CD1c-positive myeloid dendritic cell (primary cell): ENCODE measurements at regions not wholly inside any gene's neighbourhood (a gene's known extent, or its start where the extent isn't known, plus 50 kb on each side); places are given as distances from the start of the nearest gene placed in this dataset.

Source experiments
- DNase-seq: peaks from one replicate; pipeline ENCODE4 v3.0.0-alpha.2; 2016; ENCODE audit errors: extremely low spot score

DNA sequence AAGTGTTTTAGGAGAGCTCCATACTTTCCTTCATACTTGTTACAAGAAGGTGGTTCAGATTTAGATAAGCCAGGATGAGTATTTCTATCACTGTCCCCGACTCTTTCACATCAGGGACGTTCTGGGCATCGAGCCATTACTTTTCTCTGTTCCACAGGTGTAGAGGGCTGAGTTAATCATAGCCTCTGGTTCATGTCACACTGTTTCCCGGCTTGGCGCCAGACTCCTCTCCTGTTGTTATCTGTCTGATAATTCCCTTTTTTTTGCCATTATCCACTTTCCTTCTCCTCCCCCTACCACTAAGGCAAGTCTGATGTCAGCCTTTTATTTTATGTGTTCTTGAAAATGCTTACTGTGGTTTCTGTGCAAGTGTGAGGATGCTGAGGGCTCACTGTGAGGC, 593.4 kb downstream of the UTRN start:
- DNase-seq, result no peak

DNA sequence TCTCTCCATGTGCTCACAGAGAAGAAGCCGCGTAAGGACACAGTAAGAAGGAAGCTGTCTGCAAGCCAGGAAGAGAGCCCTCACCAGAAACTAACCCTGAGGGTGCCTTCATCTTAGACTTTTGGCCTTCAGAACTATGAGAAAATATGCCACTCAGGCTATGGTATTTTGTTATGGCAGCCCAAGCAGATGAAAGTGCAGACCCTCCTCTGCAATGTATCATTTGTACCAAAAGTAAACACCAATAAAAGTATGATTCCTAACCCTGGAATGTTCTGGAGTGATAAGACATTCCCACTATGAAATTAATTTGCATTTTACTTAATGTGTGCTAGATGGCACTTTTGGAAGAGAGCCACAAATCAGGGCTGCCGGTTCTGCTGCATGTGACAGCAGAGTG, 594.3 kb downstream of the UTRN start:
- DNase-seq, result no peak

DNA sequence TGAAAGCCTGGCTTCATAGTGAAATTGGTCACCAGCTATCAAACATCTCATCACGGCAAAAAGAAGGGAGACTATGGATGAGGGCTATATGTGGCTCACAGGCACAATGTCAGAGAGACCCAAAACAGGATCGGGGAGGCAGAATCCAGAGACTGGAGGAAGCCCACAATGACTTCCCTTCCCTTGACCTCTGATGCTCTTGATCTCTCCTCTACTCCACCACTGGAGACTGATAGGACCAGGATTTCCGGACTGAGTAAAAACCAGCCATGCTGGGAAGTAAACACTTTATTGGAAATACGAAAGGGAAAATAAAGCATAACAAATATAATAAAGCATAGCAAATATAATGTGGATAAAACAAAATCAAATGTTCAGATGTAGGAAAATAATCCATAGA, 597.3 kb downstream of the UTRN start:
- DNase-seq, result no peak

DNA sequence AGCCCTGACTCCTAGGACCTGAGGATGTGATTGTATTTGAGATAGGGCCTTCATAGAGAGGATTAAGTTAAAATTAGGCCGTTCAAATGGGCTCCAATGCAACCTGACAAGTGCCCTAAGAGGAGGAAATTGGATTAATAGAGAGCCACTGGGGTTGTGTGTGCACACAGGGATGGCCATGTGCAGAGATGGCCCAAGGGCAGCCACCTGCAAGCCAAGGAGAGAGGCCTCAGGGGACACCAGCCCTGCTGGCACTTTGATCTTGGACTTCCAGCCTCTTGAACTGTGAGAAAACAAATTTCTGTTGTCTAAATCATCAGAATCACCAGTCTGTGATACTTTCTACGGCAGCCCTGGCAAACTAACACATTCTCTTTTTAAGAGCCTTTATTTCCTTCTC, 598.8 kb downstream of the UTRN start:
- no peak for DNase-seq

DNA sequence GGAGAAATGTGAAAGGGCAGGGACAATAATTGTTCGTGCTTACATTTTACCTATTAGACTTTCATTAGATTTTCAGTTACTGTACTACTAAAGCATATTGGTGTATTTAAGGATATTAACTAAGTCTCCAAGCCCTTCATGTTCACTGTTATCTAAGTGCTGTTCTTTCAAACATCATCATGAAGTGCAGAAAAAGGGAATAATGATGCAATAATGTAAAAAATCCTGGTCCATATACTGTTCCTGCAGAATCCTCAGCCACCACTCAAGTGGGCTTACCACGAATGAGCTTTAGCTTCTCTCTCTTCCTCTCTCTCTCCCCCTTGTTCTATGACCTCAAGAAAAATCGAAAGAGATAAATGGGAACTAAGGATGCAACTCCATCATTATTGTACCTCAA, 600.7 kb downstream of the UTRN start:
- no peak for DNase-seq

DNA sequence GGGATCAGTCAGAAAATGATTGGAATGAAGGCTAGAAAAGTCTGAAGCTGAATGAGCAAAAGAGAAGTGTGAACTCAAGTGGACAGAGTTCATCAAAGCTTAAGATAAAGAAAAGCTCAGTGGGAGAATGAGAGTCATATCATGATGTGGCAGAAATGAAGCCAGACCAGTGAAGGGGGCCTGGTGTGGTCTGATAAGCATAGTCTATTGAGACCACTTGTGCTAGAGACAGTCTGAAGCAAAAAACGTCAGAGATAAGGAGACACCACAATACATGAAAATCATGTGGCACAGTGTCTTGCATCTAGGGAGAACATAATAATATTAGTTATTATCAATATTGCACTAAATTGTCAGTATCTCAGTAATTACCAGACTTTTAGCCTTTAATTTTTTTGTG, 601.5 kb downstream of the UTRN start:
- no peak for DNase-seq

DNA sequence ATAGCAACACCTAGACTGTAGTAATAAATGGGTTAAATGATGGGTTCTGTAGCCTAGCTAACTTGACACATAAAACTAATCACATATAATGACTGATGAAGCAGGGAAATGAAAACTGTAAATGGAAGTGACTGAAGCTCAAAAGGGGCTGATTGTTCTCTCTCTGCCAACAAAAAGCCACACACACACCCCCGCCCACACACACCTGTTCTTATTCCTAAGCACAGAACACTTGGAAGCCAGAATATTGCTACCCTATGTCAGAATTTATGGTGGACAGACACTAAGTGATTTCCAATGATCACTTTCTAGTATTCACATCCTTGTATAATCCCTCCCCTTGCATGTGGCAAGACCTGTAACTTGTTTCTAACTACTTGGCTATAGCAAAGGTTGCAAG, 603.5 kb downstream of the UTRN start:
- DNase-seq, result no peak

DNA sequence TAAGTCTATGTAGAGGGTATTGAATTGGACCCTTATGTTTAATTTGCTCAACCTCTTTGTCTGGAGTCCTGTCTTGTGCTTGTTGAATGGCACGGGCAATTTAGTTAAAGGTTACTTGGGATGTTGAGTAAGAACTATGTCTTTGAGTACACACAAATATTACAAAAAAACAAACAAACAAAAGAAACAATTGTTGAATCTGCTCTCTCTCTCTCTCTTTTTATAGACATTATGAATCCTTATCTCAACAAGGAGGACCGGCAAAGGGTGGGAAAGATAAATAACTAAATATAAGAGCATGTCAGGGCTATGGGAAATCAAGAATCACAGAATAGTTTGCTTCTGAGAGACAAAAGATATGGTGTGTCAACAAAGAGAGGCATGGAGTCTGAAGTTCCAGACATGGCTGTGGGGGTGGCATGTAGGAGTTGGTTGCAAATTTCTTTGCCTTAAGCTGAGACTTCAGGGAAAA, 608.6 kb downstream of the UTRN start:
- no peak for DNase-seq

DNA sequence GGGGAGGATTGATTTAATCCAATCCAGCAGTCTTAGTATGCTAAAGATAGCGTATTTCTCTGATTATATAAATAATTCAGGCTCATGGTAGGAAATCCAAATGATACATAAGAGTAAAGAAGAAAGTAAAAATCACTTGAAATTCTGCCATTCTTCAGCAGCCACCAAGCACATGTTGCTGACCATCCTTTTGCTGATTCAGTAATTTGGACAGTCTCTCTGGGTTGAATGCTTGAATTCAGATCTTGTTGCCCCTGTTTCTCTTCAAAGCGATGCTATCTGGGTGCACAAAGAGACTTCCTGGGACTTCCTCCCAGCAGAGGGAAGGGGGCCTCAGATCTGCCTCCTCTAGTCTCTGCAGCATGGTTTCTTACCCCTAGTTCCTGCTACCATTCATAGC, 609.1 kb downstream of the UTRN start:
- DNase-seq, result no peak

DNA sequence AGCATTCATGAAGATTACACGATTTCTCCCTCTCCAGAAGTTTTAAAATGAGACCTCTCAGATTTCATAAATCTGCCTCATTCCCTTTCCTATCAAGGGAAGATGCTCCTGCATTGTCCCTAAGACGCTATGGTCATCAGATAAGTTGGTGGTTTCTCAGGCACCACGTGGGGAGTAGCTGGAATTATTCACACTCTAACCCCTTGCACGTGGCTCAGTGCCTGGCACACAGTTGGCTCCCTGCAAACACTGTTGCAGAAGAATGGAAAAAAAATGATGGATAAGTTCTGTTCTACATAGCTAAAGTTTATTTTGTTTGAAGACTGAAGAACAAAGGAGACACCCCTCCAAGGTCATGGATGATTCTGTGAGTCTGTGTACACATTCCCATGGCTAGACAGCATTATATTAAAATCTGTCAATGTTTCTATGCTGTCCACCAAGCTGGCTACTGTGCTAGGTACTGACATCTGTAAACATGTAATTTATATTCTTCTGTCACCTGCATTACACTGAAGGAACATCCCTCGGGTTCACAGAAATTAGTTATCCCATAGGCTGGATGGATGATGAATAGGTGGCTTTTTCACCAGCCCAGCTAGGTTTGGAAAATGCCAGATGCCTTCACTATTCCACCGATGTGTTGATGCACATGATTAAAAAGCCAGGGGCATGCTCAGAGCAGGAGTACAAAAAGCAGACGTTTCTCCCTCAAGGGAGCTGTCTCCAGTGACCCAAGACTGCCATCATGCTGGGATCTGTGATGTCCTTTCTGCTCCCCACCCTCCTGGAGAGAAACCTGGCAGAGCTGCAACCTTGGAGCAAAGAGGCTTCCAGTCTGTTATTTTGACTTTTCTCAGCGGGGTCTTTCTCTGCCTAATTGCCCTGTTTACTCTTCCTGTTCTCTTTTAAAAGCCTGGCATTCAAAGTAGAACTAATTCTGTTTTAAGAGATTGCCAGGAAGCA, 610.5 kb downstream of the UTRN start:
- DNase-seq, result no peak

DNA sequence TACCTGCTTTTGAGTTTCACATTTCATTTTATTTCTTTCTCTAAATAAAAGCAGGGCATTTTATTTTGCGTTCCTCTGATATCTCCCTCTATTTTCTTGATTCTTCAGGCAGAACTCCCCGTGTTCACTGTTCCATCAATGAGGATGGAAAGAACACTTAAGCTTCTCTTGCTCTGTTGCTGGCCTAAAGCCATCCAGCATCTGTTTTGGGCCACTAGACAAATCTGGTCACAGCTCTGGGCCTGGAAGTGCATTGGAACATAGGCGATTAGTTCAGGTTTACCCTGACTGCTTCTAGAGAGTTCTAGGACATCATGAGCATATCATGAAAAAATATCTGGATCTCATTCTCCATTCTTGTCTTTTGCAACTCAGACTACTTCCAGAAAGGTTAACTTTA, 611.2 kb downstream of the UTRN start:
- DNase-seq, result no peak

DNA sequence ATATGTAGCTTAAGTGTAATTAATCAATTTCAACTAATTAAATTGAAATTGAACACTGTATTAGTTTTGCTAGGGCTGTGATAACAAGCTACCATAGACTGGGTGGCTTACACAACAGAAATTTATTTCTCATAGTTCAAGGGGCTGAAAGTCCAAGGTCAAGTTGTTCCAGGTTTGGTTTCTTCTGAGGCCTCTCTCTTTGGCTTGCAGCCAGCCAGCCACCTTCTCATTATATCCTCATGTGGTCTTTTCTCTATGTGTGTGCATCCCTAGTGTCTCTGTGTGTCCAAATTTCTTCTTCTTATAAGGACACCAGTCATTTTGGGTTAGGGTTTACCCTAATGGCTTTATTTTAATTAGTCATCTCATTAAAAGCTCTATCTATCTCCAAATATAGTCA, 611.7 kb downstream of the UTRN start:
- no peak for DNase-seq

DNA sequence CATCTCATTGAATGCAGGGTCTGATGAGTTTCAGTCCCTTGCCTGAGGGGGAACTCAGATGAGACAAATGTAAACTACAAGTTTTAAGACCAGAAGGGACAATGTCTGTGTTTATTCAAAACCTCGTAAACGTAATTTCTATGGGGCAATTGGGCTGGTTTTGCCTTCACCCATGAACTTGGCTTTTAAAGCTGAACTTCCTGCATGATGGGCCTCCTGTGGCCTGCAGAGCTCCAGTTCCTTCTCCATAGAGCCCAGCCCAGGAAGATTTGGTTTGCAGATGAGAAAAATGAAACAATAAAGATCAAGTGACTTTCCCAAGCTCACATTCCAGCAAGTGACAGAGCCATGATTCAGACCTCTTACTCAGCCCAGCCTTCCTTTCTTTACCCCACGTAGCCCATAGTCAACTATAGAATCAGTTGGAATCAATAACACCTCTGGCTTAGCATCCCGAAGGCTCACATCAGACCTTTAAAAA, 612.3 kb downstream of the UTRN start:
- DNase-seq, result no peak

DNA sequence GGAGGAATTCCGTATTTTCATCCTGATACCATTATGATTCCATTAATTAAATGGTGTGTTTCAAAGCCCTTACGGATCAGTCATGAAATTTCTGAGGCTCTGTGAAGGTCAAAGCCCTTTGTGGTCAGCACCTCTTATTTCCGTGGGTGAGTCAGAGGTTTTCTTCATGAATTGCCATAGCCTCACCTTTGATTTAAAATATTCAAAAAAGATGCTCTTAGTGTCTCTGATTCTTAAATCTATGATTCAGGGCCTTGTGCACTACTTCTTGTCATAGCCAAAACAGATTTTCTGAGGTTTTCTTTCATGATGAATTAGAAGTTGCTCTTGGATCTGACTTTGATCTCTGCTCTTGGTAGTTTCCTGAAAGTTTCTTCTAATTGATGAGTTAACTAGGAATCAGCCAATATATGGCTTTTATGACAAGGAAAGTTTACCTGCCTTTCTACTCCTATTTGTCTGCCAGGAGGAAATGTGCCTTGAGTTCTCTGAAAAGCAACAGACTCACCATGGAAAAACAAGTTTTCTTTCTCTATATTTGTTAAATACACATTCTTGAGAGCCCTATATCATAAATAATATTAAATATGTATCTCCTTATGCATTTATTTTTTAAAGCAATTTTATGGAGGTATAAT, 613.0 kb downstream of the UTRN start:
- no peak for DNase-seq

DNA sequence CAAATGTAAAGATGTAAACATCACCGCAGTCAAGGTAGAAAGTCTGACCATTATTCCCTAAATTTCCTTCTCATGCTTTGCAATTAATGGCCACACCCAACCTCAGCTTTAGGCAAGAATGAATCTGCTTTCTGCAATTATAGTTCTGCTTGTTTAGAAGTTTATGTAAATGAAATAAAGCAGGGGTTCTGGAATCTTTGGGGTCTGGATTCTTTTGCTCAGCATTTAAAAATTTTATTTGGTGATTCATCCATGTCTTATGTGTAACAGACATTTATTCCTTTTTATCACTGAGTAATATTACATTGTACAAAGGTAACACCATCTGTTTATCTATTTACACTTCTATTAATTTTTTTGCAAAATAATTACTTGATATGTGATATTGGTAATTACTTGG, 613.6 kb downstream of the UTRN start:
- DNase-seq, result no peak

DNA sequence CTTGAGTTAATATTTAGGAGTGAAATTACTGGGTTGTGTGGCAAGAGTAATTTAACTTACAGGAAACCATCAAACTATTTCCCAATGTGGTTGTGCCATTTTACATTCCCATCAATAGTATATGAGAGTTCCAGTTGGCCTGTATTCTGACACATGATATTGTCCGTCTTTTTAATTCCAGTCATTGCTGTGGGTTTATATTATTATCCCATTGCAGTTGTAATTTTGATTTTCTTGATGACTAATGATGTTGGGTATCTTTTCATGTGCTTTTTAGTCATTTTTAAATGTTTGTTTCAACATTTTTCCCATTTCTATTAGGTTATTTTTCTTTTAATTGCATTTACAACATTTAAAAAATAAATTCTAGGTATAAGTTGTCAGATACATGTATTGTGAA, 614.0 kb downstream of the UTRN start:
- DNase-seq, result no peak

DNA sequence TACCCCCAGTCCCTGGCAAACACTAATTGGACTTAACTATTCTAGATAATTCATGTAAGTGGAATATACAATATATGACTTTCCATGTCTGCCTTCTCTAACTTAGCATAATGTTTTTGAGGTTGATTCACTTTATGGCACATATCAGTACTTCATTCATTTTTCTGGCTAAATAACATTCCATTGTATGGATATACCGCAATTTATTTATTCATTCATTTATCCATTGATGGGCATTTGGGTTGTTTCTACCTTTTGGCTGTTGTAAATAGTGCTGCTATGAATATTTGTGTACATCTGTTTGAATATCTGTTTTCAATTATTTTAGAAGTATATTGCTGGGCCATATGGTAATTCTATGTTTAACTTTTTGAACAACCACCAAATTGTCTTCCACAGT, 616.3 kb downstream of the UTRN start:
- no peak for DNase-seq

DNA sequence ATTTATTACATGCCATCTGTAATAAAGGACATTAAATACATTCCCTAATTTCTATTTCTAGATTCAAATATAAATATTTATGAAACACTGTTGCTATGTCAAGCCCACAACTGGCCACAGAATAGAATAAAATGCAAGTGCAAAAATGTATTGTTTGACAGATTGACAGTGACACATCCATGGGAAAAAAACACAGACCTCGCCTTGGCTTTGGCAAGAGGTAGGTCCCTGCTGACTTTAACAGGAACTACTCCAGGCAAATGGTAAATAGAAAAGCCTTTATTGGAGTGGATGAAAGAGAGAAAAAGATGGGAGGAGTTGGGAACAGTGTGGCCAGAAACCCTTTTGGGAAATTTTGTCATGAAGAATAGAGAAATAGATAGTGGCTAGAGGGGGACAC, 622.9 kb downstream of the UTRN start:
- DNase-seq, result no peak

DNA sequence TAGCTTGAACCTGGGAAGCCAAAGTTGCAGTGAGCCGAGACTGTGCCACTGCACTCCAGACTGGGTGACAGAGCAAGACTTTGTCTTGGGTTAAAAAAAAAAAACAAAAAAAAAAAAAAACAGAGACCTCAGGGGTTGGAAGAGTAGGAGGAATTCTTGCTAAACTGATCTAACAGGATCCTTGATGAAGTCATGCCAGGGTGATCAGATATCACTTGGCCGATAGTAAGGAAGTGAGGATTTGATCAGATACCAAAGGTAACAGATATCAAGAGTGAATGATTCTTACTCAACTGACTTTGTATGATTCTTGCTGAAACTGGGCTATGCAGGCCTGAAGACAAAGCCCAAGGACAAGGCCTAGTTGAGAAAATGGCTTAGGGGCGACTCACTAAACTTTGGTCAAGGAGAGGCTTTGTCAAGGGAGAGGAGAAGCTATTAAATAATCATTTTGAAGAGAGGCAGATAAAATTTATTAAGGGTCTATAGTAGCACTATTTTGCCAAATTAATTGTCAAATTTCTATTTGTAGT, 624.7 kb downstream of the UTRN start:
- DNase-seq, result no peak

DNA sequence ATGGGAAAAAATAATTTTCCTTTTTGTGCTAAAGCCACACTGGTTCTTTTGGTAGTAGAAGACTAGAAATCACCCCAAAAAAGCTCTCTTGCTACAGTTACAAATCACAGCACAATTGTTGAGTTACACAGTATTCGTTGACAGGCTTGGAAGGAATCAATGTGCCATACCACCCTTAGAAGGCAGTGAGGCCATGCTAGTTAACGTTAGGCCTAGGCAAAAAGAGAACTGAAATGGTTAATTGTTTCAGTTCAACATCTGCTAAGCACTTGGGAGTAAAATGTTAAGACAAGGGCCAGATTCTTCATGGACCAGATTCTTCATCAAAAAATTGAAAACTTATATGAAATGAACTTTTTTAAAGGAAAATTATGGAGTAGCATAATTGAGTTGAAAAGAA, 626.2 kb downstream of the UTRN start:
- no peak for DNase-seq

DNA sequence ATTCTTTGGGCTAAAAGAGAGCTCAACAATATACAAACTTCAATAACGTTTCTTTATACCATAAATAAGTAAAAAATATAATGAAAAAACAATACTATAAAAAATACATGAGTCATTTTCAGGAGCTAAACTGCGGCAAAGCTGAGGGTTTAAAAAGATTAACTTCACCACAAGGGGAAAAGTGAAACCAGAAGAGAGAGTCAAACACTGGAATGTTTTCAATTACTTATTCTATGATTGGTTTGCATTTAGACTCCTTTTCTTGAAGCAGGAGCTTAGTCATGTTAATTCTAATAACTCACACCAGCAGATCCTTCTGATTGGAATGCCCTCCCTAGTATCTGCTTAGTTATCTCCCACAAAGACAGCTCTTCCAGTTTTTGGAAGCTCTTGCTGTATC, 627.3 kb downstream of the UTRN start:
- no peak for DNase-seq

DNA sequence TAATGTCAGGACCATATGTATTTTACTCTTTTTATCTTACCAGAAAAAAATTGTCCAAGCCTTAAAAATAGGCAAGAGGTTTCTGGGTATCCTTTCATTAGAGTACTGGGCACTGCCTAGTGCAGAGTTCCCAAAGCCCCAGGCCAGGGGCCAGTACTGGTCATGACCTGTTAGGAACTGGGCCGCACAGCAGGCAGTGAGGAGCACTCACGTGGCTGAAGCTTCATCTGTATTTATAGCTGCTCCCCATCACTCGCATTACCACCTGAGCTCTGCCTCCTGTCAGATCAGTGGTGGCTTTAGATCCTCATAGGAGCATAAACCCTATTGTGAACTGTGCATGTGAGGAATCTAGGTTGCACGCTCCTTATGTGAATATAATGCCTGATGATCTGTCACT, 632.9 kb downstream of the UTRN start:
- no peak for DNase-seq

DNA sequence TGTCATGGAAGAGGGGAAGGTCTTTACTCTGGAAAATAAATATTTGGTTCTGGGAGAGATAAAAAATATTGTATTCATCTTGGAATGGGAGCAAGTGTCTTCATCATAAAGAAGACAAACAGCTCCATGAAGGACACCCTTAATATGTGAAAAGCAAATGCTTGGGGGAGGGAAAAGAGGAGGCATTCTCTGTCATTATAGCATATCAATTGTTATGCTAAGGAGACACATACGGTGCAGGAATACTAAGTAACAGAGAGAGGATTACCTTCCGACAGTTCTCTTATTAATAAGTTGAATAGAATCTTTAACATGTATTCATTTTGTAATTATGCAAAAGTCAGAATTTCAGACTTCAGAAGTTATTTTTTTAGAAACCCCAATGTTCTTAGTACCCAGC, 634.4 kb downstream of the UTRN start:
- DNase-seq, result no peak
